GM18507 (cell line): ENCODE measurements at regions not wholly inside any gene's neighbourhood (a gene's known extent, or its start where the extent isn't known, plus 50 kb on each side); places are given as distances from the start of the nearest gene placed in this dataset.
"Not testable (repeated sequence)": the region's sequence is repeated elsewhere in the genome, so short reads cannot be mapped to it uniquely, and the experiment has no call there.

Experiments used
- DNase-seq: peaks from one replicate; pipeline ENCODE4 v3.0.0; 2011; ENCODE audit warnings: low read depth; ENCODE audit not compliant: insufficient read length; ENCODE audit errors: extremely low spot score
- FAIRE-seq: peaks from 2 replicates; lab custom pipeline; 2011; peaks lifted over from hg19 to GRCh38; lab: Jason Lieb, UNC

- not testable (repeated sequence) for FAIRE-seq, DNase-seq
These were observed 270.6 kb downstream of the UBE2NL start for GRCh38 chrX:144154474-144154873.

- not testable (repeated sequence) for FAIRE-seq, DNase-seq
These were observed 301.3 kb downstream of the UBE2NL start for GRCh38 chrX:144185197-144185596.

GRCh38 chrX:144188489-144188888 is 304.6 kb downstream of the UBE2NL start:
- not testable (repeated sequence) for FAIRE-seq, DNase-seq

- not testable (repeated sequence) for FAIRE-seq, DNase-seq
These were observed 313.2 kb downstream of the UBE2NL start for GRCh38 chrX:144197057-144197456.

- FAIRE-seq, DNase-seq: not testable (repeated sequence)
These were observed 318.9 kb downstream of the UBE2NL start for GRCh38 chrX:144202726-144203125.

GRCh38 chrX:144208360-144209024 is 324.6 kb downstream of the UBE2NL start:
- FAIRE-seq, DNase-seq: not testable (repeated sequence)

- DNase-seq (no peak), FAIRE-seq (no peak)
These were observed 330.8 kb downstream of the UBE2NL start for GRCh38 chrX:144214651-144215050.

- DNase-seq (no peak), FAIRE-seq (no peak)
These were observed 335.2 kb downstream of the UBE2NL start for GRCh38 chrX:144219035-144219434.

GRCh38 chrX:144231116-144231785 is 347.4 kb downstream of the UBE2NL start:
- not testable (repeated sequence) for FAIRE-seq

GRCh38 chrX:144253356-144253755 is 369.5 kb downstream of the UBE2NL start:
- DNase-seq (no peak), FAIRE-seq (no peak)

More at GRCh38 chrX:144231116-144231785, 347.4 kb downstream of the UBE2NL start:
- DNase-seq: not testable (repeated sequence)

GRCh38 chrX:144259054-144259453 is 375.2 kb downstream of the UBE2NL start:
- FAIRE-seq: no peak
- DNase-seq: no peak

GRCh38 chrX:144265641-144266040 is 381.8 kb downstream of the UBE2NL start:
- FAIRE-seq (no peak), DNase-seq (no peak)

- FAIRE-seq (no peak), DNase-seq (no peak)
These were observed 391.5 kb downstream of the UBE2NL start for GRCh38 chrX:144275367-144275766.

- DNase-seq: no peak
- FAIRE-seq: no peak
These were observed 392.0 kb downstream of the UBE2NL start for GRCh38 chrX:144275843-144276242.

GRCh38 chrX:144293229-144293628 is 409.4 kb downstream of the UBE2NL start:
- DNase-seq (no peak), FAIRE-seq (no peak)

GRCh38 chrX:144295921-144296320 is 412.1 kb downstream of the UBE2NL start:
- DNase-seq: no peak
- FAIRE-seq: no peak

GRCh38 chrX:144297221-144297620 is 413.4 kb downstream of the UBE2NL start:
- DNase-seq: no peak
- FAIRE-seq: no peak

GRCh38 chrX:144327495-144327894 is 443.6 kb downstream of the UBE2NL start:
- DNase-seq (no peak), FAIRE-seq (no peak)

GRCh38 chrX:144333429-144333828 is 449.6 kb downstream of the UBE2NL start:
- FAIRE-seq: no peak

GRCh38 chrX:144334577-144334976 is 450.7 kb downstream of the UBE2NL start:
- DNase-seq: no peak
- no peak for FAIRE-seq

More at GRCh38 chrX:144333429-144333828, 449.6 kb downstream of the UBE2NL start:
- DNase-seq: no peak

- no peak for FAIRE-seq
These were observed 451.5 kb downstream of the UBE2NL start for GRCh38 chrX:144335402-144335801.

More at GRCh38 chrX:144335402-144335801, 451.5 kb downstream of the UBE2NL start:
- DNase-seq: no peak
